Superior temporal gyrus (tissue), 1 donor: ENCODE measurements at regions not wholly inside any gene's neighbourhood (a gene's known extent, or its start where the extent isn't known, plus 50 kb on each side); places are given as distances from the start of the nearest gene placed in this dataset.

Source experiments
- DNase-seq: peaks from one replicate; pipeline ENCODE4 v3.0.0-alpha.2; 2016; ENCODE audit errors: extremely low spot score

DNA sequence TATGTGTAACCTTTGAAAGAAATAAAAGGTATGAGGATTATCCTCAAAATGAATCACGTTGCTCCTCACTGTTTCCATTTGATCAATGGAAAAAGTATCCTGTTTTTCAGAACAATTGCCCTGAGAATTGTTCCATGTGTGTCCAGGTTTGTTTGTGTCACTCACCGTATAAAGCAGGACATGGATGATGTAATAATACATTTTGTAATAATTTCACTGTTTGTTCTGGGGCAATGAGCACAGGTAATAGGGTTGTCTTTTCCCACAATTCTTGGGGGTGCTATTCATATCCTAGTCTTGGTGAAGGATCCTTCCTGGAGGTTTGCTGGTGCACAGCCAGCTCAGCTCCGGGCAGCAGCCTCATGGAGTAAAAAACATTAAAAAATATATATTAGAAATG, 510.8 kb upstream of the MCTP2 start:
- DNase-seq = no peak

DNA sequence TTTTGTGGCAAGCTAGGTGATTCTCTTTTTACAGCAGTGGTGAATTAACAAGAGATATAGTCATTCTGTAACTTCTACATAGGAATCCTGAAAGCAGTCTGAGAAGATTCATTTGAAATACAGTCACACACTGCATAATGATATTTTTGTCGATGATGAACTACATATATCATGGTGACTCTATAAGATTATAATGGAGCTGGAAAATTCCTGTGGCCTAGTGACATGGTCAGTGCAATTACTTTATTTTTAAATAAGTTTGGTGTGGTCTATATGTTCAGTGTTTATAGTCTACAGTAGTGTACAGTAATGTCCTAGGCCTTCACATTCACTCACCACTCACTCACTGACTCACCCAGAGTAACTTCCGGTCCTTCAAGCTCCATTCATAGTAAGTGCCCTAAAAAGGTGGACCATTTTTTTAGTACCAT, 511.4 kb upstream of the MCTP2 start:
- DNase-seq = no peak

DNA sequence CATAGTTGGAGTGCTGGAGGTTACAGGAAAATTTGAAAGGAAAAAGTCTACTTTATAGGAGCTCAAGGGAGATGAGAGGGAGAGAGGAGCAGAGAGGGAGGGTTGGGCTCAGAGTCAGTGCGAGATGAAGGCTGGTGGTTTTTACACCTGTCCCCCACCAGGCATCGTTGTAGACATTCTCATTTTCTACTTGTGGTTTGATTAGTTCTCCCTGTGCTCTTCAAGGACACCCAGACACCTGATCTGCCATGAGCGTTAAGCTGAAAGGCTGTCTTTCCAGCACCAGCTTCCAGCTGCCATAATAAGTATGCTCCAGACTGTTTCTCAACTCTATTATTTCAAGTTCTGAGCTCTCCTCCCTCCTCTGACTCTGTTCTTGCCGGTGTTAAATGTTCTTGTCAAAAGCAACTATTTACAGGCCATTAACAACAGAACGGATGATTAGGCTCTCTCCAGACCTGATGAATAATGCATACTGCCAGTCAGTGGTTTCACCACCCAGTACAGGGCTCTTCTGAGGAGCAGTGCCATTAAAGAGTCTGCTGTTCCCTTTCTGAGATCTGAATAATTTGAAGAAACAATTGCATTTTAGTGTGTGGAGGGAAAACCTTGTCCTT, 514.6 kb upstream of the MCTP2 start:
- DNase-seq = no peak

DNA sequence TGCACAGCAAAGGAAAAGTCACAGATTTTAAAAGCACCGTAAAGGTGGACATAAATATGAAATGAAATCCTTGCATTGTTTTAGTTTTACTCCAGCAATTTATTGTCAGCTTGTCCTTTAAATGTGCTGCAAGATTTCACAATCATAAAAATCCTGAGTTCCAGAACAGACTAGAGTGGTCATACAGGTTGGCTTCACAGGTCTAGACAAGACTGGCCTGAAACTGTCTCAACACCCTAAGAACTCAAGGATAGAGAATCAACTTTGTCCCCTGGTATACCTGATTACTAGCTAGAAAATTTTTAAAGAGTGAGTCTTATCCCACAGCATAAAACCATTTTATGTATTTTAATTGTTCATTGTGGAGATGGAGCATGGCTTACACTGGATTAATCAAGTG, 521.7 kb upstream of the MCTP2 start:
- DNase-seq = no peak

DNA sequence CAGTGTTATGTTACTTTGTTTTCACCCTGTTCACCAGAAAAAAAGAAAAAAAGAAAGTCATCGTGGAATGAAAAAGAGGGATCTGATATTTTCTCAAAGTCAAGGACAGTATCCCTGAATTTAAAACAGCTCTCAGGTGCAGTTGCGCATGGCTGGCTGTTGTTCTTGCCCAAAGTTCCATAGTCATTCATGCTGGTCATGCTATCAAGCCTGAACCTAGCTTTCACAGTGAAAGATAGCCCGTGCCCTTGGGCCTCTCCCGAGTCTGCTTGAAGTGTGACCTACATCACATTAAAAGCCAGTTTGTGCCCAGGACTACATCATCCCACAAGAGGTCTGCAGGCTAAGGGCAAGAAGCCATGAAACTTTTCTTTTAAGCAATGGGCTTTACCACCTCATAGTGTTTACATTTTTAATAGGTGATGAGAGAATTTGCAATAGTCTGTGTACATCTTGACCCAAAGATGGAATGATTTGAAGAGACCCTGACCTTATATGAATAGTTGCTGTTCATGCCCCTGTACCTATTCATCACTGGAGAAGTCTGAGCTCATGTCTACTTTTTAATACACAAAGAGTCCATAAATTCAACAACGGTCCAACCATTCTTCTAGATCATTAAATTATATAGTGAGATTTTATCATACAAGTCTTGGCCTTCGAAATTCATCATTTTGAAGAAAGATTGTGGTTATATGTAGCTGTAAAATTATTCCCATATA, 522.5 kb upstream of the MCTP2 start:
- no peak for DNase-seq

DNA sequence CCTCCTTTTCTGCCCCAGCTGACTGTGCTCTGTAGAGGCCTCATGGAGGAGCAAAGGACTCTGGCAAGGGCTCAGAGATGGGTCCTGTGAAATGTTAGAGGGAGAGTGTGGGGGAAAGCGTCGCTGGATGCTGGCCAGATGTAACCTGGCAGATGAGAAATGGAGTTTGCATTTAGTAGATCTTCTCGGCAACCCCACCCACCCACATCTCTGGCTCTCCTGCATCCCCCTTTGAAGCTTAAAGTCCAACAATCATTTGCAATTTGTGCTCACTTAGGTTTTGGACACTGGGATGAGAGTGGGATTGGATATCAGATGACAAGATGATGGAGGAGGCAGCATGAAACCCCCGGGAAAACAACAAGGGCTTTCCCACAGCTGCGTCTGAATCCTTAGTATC, 523.6 kb upstream of the MCTP2 start:
- DNase-seq = no peak

DNA sequence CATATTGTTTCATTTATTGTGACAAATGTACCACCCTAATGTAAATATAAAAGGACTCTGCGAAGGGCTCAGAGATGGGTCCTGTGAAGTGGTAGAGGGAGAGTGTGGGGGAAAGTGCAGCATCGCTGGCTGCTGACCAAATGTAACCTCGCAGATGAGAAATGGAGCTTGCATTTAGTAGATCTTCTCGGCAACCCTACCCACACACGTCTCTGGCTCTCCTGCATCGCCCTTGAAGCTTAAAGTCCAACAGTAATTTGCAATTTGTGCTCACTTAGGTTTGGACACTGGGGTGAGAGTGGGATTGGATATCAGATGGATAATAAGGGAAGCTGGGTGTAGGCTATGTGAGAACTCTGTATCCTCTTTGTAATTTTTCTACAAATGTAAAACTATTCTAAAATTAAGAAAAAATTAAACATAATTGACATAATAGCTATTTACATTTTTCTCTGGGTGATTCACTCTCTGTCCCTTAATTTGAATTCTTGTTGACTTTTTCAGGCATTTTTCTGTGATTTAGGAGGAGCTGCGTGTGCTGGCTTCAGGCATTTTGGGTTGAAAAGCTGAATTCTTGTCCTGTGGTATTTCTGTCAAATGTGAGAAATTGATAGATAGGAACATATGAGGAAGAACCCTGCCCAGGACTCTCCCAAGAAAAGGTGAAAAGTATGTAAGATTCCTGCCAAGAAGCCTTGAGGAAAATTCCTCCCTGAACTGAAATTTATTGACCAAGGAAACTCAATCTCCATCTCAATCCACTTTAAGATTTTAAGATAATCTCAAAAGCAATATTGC, 524.7 kb upstream of the MCTP2 start:
- DNase-seq = no peak

DNA sequence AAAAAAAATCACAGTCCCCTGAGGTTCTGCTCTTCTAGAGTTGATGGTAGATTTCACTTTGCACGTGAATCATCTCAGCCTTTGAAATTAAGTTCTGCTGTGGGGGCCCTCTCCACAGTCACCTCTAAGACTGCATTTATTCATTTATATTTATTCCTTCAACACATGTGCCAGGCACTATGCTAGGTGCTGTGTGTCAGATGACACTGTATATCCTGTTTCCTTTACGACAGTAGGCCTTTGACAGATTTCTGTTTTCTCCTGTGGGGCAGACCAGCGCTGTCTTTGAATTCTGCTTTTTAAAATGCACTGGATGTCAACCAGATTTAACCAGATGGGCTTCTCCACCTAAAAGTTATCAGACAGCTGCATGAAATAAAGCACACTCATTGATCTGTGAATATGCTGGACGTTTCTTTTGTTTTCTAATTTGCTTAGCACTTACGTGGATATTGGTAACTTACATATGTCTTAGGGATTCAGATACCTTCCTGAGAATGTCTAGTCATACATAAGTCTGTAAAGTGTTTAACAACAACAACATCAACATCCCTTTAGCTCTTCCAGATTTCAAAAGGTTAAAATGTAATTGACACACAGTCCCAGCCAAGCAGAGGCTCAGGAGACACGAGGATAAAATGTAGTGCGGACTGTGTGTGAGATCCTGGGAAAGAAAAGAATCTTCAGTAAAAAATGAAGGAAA, 525.5 kb upstream of the MCTP2 start:
- DNase-seq = no peak

DNA sequence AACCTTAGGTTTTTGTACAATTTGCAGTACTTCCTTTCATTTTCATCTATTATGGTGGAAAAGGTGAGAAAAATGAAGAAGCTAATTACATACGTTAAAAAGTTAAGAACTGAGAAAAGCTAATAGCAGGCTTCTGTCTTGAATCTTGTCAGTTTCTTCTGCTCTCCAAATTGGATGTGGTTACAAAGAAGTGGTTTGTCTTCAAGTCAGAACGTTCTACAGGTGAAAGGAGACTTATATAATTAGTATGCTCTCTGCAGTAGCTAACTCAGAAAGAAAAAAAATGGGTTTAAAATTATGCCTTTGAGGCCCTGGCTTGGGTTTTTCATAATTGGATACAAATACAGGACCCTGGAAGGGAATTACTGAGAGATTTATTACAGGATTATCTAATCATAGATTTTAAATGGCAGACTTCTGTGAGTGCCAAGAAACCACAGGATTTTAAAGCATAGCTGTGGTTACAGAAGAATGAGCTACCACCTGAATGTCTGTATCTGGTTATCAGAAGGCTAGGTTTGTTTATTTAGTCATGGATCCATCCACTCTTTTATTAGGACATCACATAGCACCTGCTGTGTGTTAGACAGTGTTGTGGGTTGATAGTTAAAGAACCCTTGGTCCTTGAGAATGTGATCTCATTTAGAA, 528.1 kb upstream of the MCTP2 start:
- no peak for DNase-seq

DNA sequence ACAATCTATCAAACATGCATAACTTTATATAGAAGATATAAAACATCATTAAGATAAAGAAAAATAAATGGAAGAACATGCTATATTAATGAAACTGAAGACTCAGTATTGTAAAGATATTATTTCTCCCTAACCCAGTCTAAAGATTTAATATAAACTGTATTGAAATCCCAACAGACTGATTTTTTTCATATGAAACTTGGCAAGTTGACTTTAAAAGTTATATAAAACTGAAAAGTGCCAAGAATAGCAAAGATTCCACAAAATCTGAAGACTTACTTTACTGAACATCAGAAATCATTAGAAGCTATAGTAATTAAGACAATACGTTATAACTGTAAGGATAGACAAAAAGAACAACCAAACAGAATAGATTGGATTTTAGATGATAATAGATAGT, 531.3 kb upstream of the MCTP2 start:
- DNase-seq = no peak

DNA sequence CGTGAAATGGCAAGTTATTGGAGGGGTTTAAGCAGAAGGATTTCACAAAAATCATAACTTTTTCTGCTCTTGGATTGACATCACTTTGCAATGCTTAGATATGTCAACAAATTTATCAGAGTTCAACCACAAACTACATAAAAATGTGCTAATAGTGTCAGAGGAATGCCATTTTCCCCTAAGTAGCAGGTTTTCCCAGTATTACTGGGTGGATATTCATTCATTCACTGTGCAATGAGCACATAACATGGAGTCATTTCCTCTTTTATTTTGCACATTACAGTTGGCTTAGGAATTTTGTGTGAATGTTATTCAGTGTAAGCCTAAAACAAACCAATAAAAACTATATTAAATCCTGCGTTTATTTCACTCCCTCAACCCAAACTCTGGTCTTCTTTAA, 537.3 kb upstream of the MCTP2 start:
- DNase-seq = no peak

DNA sequence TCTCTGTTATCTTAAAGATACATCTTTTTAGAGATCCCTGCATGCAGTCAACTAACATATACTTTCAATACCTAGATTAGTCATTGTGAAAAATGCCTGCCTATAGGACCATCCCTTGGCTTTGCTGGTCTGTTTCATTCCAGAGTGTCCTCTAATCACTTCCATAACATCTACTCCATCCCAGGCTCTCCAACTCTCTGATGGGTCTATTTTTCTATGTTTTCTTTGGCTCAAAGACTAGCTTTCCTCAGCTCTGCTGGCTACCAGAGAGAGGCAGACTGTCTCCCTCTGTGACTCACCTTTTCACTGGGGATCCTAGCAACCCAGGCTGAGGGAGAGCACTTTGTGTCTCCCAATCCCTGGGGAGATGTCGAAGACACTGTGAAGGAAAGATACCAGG, 547.7 kb upstream of the MCTP2 start:
- DNase-seq = no peak

DNA sequence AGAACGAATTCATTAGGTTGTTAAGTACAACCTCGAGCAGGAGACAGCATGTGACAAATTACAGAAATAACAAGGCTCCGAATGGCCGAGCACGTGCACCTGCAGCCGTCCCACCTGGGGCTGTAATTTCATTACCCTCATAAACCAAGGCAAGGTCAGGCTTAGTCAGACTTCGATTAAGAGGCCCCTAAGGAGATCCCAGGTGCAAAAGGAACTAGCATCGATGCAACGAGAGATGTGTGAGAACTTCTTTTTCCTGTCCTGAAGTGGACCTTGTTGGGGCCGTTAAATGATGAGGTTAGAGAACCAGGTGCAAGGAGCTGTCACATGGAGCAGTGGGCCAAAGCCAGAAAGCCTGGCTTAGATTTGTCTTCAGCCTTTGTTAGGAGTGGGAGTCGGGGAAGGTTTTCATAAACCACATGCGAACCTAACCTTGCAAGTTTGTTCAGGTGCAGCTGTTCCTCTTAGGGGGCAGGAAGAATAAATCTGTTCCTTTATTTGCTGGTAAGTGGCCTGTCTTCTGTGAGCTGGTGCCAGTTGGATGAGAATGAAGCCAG, 559.9 kb upstream of the MCTP2 start:
- DNase-seq = no peak

DNA sequence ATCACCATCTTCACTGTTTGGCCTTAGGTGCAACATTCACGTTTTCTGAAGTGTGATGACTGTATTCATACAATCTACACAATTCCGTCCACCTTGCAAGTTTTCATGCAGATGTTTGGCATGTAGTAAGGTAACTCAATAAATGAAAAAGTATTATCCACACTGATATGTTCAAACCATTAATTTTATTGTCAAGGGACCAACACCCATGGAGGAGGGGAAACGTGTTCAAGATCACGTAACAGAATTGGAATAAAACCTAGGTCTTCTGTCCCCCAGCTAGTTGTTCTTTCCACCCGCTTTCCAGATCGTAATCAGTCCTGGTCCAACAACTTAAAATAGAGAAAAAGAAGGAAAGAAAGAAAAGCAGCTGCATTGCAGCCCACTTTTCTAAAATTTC, 560.4 kb upstream of the MCTP2 start:
- DNase-seq = no peak

DNA sequence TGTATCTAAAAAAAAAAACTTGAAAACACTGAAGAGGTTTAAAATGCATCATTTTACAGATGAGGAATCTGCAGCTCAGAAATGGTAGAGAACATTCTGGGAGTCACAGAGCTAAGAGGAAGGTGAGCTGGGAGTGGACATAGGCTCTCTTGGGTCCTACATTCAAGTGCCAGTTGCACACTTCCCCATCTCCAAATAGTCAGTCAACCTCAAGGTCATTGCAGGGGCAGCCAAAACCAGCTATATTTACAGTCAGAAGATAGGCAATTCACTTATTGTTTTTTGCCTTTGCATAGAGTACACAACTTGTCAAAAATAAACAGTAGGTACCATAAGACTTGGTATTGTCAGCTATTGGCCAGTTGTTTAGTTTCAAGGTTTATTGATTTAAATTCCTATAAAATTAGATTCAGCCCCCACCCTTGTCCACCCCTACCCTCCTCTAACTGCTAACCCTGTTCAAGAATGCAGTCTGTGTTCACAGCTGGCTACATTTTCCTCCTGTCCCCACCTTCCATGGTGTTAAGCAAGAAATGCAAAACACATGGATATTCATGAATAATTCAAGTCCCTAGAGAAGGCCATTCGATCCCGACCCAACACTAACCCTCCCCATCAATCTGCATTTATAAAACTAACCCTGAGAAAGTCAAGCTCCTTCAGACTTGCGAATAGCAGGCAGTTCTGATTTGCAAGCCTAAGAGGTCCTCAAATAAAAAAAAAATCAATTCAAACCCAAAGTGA, 567.0 kb upstream of the MCTP2 start:
- DNase-seq = no peak

DNA sequence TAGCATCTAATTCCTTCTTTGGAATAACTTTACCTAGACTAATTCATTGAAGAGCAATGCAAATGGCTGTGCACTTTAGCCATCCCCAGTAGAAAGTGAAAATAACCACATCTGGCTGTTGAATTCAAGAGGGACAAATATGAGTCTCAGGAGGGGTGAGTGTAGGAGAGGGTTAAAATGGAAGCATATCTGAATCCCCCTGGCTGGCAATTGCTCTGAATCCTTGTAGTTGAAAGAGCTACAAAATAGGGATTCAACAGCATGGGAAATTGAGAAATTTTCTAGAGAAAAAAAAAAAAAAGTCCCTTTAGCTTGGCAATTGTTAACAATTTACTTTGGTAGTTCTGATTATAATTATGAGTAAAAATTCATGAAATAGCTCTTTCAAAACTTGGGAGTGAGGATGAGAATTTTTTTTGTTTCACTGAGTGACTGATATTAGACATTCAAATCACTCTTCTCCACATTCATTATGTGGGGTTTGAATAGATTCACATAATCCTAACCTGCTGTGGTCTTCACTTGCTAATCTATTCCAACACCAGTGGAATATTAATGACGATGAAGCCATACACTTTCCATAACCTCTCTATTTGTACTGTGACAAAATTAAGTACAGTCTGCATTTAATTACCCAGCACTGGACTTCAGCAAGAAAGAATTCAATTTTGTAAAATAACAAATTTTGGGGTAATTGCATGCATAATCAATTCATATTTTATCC, 569.0 kb upstream of the MCTP2 start:
- no peak for DNase-seq

DNA sequence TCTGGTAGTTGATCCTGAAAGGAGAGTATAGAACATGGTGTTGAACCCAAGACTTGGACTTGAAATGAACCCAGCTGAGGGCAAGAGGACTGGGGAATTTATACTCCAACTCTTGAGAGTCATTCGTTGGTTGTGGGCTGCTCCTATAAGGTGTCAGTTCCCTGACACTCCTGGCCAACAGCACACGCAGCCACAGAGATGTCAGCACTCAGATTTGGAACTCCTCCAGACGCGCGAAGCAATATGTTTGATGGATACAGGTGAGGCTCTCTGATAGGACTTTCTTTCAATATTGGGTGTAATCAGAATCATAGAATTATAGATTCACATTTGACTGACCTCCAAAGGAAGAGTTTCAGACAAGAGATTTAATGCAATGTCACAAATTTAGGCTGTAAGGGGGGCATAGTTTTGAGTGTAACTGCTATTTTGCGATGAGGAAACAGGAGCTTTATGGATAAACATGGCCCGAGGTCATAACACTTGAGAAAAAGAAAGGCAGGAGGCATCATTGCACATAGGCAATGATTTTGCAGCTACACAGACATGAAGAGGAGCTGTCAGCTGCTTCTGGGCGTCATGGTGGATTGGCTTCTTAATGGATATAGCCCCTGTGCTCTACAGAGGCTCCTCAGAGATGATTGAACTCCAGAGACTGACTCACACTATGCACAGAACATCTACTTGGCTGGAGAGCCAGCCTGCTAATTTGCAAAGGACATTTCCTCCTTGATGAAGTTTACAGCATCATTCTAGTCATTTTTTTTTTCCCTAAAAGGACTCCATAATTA, 569.2 kb upstream of the RGMA start:
- no peak for DNase-seq

DNA sequence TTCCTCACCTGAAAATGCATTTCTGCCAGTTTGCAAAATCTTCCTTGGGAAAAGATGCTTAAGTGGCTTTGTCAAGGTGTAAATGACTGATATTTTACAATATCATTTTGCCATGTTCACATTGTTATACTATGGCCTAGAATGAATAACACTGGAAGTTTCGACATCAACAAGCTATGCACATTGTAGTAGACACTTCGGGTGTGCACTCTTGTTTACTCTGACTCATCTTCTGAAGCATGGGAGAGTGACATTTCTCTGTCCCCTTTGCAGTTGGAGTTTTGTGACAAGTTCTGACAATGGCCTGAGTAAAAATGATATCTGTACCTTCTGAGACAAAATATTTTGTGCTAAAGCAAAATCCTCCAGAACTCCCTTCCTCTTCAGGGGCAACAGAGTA, 567.0 kb upstream of the RGMA start:
- DNase-seq = no peak

DNA sequence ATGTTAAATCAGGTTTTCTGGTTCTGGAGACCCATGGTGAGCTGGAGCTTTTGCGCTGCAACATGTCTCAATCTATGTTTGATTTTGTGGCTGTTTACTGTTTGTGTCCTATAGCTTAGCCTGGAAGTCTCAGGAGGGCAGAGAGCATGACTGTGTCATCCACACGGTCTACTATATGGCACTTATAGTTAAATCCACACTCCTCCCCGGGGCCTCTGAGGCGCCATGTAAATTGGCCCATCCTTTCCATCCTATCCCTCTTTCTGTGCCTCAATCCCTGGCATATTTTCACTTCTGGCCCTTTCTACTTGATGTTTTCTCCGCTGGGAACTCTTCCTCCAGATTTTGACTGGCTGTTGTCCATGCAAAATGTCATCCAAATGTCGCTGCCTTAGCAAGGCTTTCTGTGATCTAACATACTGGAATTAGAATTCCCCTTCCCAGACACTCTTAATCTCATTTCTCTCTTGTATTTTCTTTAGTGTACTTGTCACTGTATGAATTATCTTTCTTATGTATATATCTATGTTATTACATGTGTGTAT, 560.8 kb upstream of the RGMA start:
- no peak for DNase-seq
